ENCODE measurements at regions not wholly inside any gene's neighbourhood (a gene's known extent, or its start where the extent isn't known, plus 50 kb on each side); places are given as distances from the start of the nearest gene placed in this dataset.

GRCh38 chr20:56989516-56989915 lies 276.9 kb downstream of the BMP7 start:
- ChIA-PET POLR2A (interaction anchor here (0.6 kb wide), 1 partner anchor 195 kb away, joined by 3 read pairs; no protein-coding TSS in a partner anchor), CTCF (no interaction called here), SMC1A (ENCODE audit: uncharacterized antibody, unreplicated experiment) (no interaction called here), RAD21 (ENCODE audit: unreplicated experiment) (no interaction called here)
- Histone ChIP-seq H3K27me3 (replicated peaks in 1 of 2; ENCODE audit: control insufficient read depth in 2 of 2, insufficient read depth in 2 of 2, low read length in 1 of 2) (peaks cover 0 to 2% of the 10 kb centered on the region in 2 experiments; a peak in 2 of 4 replicates), H4K20me1 (ENCODE audit: control insufficient read depth, insufficient read depth) (no peaks in the 10 kb centered on the region), H3K4me3 (no peak overlapping the region), H3K36me3 (ENCODE audit: control insufficient read depth in 2 of 2, insufficient read depth in 2 of 2, low read length in 1 of 2) (no peaks in the 10 kb centered on the region), H2AFZ (ENCODE audit: control insufficient read depth, low read depth, low read length) (no peak overlapping the region), H3K9me3 (replicated peaks; ENCODE audit: control insufficient read depth, insufficient read depth, low read length) (no peaks in the 10 kb centered on the region), H3K27ac (ENCODE audit: control insufficient read depth, insufficient read depth) (no peak overlapping the region), H3K4me2 (ENCODE audit: control insufficient read depth, insufficient read depth) (no peak overlapping the region), H3K79me2 (ENCODE audit: control insufficient read depth, insufficient read depth, low read length) (no peaks in the 10 kb centered on the region), H3K9ac (ENCODE audit: control insufficient read depth, insufficient read depth, low read length) (no peak overlapping the region), H3K4me1 (ENCODE audit: control insufficient read depth, insufficient read depth, low read length) (no peaks in the 10 kb centered on the region)
- in situ Hi-C loops (cut with MboI) = no loop called here
- no peak for DNase-seq (ENCODE audit: low read depth, low spot score)
- FAIRE-seq = no peak
- intact Hi-C loops (cut with micrococcal nuclease; ENCODE audit: unreplicated experiment) = no loop called here
- no TSS peak for BruUV-seq (replicated peaks)
- no peak for ATAC-seq
- WGBS (ENCODE audit: insufficient coverage, insufficient replicate concordance, low lambda C conversion rate, missing lambda C conversion rate) = 44% methylated on average over 3 of the region's 3 CpGs
- TF ChIP-seq MXI1 (IDR thresholded peaks at IDR 0.05; ENCODE audit: low read depth, low read length) = no peak
- TF ChIP-seq POU2F2 (IDR thresholded peaks at IDR 0.05; ENCODE audit: borderline replicate concordance, low read depth, low read length) = no peak
- no peak for TF ChIP-seq TCF3 (IDR thresholded peaks at IDR 0.05; ENCODE audit: borderline replicate concordance, insufficient read depth, low read depth, low read length)
- TF ChIP-seq SREBF2 (IDR thresholded peaks at IDR 0.05; ENCODE audit: low read length) = no peak
- no peak for TF ChIP-seq CEBPZ (IDR thresholded peaks at IDR 0.05; ENCODE audit: low read depth, low read length)
- TF ChIP-seq MYB (IDR thresholded peaks at IDR 0.05; ENCODE audit: borderline replicate concordance, low read depth, low read length) = no peak
- TF ChIP-seq, protein P1, sequence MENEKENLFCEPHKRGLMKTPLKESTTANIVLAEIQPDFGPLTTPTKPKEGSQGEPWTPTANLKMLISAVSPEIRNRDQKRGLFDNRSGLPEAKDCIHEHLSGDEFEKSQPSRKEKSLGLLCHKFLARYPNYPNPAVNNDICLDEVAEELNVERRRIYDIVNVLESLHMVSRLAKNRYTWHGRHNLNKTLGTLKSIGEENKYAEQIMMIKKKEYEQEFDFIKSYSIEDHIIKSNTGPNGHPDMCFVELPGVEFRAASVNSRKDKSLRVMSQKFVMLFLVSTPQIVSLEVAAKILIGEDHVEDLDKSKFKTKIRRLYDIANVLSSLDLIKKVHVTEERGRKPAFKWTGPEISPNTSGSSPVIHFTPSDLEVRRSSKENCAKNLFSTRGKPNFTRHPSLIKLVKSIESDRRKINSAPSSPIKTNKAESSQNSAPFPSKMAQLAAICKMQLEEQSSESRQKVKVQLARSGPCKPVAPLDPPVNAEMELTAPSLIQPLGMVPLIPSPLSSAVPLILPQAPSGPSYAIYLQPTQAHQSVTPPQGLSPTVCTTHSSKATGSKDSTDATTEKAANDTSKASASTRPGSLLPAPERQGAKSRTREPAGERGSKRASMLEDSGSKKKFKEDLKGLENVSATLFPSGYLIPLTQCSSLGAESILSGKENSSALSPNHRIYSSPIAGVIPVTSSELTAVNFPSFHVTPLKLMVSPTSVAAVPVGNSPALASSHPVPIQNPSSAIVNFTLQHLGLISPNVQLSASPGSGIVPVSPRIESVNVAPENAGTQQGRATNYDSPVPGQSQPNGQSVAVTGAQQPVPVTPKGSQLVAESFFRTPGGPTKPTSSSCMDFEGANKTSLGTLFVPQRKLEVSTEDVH (IDR thresholded peaks at IDR 0.05; ENCODE audit: low read depth, partially characterized antibody) = no peak
- no peak for TF ChIP-seq RAD51 (IDR thresholded peaks at IDR 0.05)
- no peak for TF ChIP-seq CREM (IDR thresholded peaks at IDR 0.05; ENCODE audit: low read depth)
- TF ChIP-seq, protein P2, sequence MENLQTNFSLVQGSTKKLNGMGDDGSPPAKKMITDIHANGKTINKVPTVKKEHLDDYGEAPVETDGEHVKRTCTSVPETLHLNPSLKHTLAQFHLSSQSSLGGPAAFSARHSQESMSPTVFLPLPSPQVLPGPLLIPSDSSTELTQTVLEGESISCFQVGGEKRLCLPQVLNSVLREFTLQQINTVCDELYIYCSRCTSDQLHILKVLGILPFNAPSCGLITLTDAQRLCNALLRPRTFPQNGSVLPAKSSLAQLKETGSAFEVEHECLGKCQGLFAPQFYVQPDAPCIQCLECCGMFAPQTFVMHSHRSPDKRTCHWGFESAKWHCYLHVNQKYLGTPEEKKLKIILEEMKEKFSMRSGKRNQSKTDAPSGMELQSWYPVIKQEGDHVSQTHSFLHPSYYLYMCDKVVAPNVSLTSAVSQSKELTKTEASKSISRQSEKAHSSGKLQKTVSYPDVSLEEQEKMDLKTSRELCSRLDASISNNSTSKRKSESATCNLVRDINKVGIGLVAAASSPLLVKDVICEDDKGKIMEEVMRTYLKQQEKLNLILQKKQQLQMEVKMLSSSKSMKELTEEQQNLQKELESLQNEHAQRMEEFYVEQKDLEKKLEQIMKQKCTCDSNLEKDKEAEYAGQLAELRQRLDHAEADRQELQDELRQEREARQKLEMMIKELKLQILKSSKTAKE (IDR thresholded peaks at IDR 0.05; ENCODE audit: low read depth, poor library complexity, severe bottlenecking) = no peak
- no peak for TF ChIP-seq FOXM1 (IDR thresholded peaks at IDR 0.05; ENCODE audit: low read depth, low read length)
- no peak for TF ChIP-seq SP1 (IDR thresholded peaks at IDR 0.05; ENCODE audit: low read depth, low read length)
- TF ChIP-seq NFYB (IDR thresholded peaks at IDR 0.05; ENCODE audit: insufficient read depth, low read depth, low read length) = no peak
- TF ChIP-seq, protein P3, sequence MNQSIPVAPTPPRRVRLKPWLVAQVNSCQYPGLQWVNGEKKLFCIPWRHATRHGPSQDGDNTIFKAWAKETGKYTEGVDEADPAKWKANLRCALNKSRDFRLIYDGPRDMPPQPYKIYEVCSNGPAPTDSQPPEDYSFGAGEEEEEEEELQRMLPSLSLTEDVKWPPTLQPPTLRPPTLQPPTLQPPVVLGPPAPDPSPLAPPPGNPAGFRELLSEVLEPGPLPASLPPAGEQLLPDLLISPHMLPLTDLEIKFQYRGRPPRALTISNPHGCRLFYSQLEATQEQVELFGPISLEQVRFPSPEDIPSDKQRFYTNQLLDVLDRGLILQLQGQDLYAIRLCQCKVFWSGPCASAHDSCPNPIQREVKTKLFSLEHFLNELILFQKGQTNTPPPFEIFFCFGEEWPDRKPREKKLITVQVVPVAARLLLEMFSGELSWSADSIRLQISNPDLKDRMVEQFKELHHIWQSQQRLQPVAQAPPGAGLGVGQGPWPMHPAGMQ (IDR thresholded peaks at IDR 0.05; ENCODE audit: borderline replicate concordance) = no peak
- TF ChIP-seq MEF2A (IDR thresholded peaks at IDR 0.05; ENCODE audit: insufficient read depth, low read depth, low read length) = no peak
- no peak for TF ChIP-seq ESRRA (IDR thresholded peaks at IDR 0.05; ENCODE audit: low read length)
